NB4 (cell line): ENCODE measurements at regions not wholly inside any gene's neighbourhood (a gene's known extent, or its start where the extent isn't known, plus 50 kb on each side); places are given as distances from the start of the nearest gene placed in this dataset.

Experiments
- POLR2A ChIP-seq: IDR thresholded peaks from 2 replicates; pipeline ENCODE4 v1.6.1; 2011; ENCODE audit warnings: mild to moderate bottlenecking; ENCODE audit not compliant: insufficient read length; ENCODE audit errors: extremely low read depth
- TF ChIP-seq, protein P1 (sequence below): IDR thresholded peaks from one replicate; pipeline ENCODE4 v1.5.1; 2012; ENCODE audit warnings: low read depth, low read length
- TF ChIP-seq, protein P2 (sequence below): IDR thresholded peaks from 2 replicates; pipeline ENCODE4 v1.6.1; 2011; ENCODE audit warnings: low read depth, low read length

DNA sequence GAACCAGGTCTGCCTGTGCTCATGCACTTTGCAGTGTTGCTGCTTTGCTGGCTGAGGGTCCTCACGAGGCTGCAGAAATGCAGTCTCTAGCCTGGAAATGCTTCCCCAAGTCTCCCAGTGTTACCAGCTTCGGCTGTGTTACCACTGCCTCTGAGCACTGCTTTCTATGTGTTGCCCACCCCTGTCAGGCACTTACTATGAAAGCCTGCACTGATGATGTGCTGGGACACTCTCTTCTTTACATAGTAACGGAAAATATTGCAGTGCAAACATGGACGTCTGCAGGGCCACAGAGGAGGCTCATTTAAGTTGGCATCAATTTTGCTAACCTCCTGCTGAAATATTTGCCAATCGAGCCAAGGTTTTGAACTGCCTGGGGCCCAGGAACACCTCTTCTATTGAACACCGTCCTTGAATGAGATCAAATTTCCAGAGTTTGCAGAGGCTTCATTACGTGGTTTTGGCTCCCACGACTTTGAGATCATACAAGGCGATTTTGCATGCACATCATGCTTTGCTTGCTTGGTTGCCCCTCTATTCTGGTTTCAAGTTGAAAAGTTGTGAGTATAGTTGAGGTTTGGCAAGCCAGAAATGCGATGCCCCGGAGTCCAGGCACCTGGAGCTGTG is 404.7 kb upstream of the PODXL start:
- TF ChIP-seq, protein P1, sequence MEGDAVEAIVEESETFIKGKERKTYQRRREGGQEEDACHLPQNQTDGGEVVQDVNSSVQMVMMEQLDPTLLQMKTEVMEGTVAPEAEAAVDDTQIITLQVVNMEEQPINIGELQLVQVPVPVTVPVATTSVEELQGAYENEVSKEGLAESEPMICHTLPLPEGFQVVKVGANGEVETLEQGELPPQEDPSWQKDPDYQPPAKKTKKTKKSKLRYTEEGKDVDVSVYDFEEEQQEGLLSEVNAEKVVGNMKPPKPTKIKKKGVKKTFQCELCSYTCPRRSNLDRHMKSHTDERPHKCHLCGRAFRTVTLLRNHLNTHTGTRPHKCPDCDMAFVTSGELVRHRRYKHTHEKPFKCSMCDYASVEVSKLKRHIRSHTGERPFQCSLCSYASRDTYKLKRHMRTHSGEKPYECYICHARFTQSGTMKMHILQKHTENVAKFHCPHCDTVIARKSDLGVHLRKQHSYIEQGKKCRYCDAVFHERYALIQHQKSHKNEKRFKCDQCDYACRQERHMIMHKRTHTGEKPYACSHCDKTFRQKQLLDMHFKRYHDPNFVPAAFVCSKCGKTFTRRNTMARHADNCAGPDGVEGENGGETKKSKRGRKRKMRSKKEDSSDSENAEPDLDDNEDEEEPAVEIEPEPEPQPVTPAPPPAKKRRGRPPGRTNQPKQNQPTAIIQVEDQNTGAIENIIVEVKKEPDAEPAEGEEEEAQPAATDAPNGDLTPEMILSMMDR, result no peak
- TF ChIP-seq POLR2A, result no peak
- TF ChIP-seq, protein P2, sequence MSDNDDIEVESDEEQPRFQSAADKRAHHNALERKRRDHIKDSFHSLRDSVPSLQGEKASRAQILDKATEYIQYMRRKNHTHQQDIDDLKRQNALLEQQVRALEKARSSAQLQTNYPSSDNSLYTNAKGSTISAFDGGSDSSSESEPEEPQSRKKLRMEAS, result no peak
